ENCODE measurements at regions not wholly inside any gene's neighbourhood (a gene's known extent, or its start where the extent isn't known, plus 50 kb on each side); places are given as distances from the start of the nearest gene placed in this dataset.
"Not testable (repeated sequence)": the region's sequence is repeated elsewhere in the genome, so short reads cannot be mapped to it uniquely, and the experiment has no call there.

DNA sequence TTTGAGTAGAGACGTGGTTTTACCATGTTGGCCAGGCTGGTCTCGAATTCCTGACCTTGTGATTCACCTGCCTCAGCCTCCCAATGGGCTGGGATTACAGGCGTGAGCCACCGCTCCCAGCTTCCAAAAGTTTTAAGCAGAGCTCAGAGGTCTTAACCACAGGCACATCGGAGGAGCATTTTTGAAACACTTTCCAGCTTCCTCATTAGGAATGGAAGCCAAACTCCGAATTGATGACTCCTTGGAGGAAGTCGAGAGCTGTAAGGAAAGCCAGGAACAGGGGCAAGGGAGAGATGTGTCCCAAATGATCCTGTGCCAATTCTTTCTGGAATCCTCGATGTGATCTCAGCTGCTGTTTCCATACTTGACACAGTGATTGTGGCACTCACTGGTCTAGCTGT is 56.2 kb upstream of the CCZ1B start:
- DNase-seq (ENCODE audit: low read depth): peak; percentile 27
- H3K4me3 ChIP-seq (ENCODE audit: control insufficient read depth, low read depth, low read length): not testable (repeated sequence)

DNA sequence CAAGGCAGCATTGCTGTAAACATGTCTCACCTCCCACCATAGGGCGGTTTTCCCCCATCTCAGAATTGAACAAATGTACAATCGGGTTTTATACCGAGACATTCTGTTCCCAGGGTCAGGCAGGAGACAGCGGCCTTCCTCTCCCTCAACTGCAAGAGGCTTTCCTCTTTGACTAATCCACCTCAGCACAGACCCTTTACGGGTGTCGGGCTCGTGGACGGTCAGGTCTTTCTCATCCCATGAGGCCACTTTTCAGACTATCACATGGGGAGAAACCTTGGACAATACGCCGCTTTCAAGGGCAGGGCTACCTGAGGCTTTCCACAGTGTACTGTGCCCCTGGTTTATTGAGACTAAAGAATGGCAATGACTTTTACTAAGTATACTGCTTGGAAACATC is 57.7 kb upstream of the CCZ1B start:
- not testable (repeated sequence) for DNase-seq (ENCODE audit: low read depth); H3K4me3 ChIP-seq (ENCODE audit: control insufficient read depth, low read depth, low read length)

DNA sequence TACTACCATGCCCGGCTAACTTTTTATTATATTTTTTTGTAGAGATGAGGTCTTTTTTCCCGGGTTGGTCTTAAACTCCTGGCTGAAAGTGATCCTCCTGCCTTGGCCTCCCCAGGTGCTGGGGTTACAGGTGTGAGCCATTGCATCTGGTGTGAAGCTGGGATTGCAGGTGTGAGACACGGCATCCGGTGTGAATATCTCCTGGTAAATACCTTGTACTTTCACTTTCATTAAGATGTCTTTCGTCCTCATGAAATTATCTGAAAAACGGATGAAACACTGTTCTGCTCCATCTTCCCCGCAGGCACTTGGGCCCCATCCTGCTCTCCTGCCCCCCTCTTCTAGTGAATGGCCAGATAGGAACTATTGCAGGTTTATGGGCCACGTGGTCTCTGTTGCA is 60.1 kb upstream of the CCZ1B start:
- TF ChIP-seq, protein P1, sequence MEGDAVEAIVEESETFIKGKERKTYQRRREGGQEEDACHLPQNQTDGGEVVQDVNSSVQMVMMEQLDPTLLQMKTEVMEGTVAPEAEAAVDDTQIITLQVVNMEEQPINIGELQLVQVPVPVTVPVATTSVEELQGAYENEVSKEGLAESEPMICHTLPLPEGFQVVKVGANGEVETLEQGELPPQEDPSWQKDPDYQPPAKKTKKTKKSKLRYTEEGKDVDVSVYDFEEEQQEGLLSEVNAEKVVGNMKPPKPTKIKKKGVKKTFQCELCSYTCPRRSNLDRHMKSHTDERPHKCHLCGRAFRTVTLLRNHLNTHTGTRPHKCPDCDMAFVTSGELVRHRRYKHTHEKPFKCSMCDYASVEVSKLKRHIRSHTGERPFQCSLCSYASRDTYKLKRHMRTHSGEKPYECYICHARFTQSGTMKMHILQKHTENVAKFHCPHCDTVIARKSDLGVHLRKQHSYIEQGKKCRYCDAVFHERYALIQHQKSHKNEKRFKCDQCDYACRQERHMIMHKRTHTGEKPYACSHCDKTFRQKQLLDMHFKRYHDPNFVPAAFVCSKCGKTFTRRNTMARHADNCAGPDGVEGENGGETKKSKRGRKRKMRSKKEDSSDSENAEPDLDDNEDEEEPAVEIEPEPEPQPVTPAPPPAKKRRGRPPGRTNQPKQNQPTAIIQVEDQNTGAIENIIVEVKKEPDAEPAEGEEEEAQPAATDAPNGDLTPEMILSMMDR (IDR thresholded peaks at IDR 0.05; ENCODE audit: control insufficient read depth, insufficient read depth, low read depth, low read length, missing control alignments): no peak
- H3K4me3 ChIP-seq (ENCODE audit: control insufficient read depth, low read depth, low read length): no peak overlapping the region
- no peak for DNase-seq (ENCODE audit: low read depth)

DNA sequence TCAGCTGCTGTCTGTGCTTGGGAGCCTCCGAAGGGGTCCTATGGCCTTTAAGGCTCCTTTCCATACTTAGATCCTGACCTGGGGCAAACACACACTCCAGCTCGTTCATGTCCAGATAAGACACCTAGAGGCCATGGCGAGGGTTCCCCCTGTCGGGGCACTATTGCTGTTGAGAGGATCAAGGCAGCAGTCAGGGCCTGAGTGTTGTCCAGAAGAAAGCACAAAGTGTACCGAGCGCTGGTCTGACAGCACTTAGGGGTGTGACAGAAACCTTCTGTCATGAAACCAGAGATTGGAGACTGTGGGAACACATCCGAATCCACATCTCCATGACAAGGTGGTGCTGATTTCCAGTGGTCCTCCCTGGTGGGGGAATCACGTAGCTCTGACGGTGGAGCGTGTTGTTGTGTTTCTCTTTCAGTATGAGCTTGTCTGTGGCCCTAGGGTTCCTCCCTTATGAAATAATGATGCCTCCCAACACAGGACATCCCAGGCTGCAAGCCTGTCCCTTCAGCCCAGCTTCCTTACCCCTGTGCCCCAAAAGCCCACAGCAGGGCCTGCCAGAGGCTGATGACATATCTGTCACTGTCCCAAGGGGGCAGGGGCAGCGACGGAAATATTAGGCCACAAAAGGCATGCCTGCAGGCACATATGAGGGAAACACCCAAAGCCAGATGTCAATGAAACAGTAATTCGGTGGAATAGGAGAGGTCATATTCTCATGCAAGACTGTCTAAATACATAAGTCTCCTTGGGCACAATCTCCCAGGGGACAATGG is 62.4 kb upstream of the CCZ1B start:
- not testable (repeated sequence) for DNase-seq (ENCODE audit: low read depth); H3K4me3 ChIP-seq (ENCODE audit: control insufficient read depth, low read depth, low read length)

DNA sequence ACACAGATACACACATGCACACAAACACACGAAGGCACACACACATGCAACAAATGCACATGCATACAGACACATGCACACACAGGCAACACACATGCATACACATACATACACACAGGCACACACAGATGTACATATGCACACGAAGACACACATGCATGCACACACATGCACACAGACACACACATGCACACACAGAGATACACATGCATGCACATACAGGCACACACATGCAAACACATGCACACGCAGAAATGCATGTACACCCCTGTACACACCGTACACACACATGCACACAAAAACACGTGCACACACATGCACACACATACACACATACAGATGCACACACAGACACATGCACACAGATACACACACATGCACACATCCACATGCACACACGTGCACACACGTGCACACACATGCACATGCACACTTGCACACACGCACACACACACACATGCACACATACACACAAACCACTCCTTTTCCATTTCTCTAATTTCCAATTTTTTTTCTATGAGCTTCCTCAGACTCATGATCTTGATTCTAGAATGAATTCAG is 63.3 kb upstream of the CCZ1B start:
- TF ChIP-seq, protein P1 (IDR thresholded peaks at IDR 0.05; ENCODE audit: control insufficient read depth, insufficient read depth, low read depth, low read length, missing control alignments): no peak
- no peak for DNase-seq (ENCODE audit: low read depth)
- H3K4me3 ChIP-seq (ENCODE audit: control insufficient read depth, low read depth, low read length): no peak overlapping the region

DNA sequence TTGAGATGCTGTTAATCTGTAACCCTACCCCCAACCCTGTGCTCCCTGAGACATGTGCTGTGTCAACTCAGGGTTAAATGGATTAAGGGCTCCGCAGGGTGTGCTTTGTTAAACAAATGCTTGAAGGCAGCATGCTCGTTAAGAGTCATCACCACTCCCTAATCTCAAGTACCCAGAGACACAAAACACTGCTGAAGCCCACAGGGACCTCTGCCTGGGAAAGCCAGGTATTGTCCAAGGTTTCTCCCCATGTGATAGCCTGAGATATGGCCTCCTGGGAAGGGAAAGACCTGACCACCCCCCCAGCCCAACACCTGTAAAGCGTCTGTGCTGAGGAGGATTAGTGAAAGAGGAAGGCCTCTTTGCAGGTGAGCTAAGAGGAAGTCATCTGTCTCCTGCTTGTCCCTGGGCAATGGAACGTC is 76.0 kb upstream of the CCZ1B start:
- H3K4me3 ChIP-seq (ENCODE audit: control insufficient read depth, low read depth, low read length); DNase-seq (ENCODE audit: low read depth): not testable (repeated sequence)

DNA sequence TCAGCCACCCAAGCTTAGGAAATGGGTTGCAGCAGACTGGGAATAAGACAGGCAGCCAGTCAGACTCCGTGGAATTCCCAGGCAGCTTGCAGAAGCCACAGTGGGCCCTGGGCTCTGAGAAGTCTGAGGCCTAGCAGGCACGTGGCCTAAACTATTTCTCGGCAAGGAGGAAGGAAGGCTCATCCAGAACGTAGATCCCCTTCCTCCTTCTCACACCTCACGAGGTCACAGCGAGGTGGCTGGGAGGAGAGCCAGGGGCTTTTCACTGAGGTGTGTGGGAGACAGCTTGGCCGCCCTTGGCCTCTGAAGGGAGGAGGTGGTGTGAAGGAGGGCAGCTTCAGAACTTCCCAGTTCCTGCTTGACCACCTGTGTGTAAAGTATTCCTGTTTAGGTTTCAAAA is 77.2 kb upstream of the CCZ1B start:
- H3K4me3 ChIP-seq (ENCODE audit: control insufficient read depth, low read depth, low read length); DNase-seq (ENCODE audit: low read depth): not testable (repeated sequence)

DNA sequence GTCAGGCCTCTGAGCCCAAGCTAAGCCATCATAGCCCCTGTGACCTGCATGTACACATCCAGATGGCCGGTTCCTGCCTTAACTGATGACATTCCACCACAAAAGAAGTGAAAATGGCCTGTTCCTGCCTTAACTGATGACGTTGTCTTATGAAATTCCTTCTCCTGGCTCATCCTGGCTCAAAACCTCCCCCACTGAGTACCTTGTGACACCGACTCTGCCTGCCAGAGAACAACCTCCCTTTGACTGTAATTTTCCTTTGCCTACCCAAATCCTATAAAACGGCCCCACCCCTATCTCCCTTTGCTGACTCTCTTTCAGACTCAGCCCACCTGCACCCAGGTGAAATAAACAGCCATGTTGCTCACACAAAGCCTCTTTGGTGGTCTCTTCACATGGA is 77.7 kb upstream of the CCZ1B start:
- H3K4me3 ChIP-seq (ENCODE audit: control insufficient read depth, low read depth, low read length); DNase-seq (ENCODE audit: low read depth): not testable (repeated sequence)

DNA sequence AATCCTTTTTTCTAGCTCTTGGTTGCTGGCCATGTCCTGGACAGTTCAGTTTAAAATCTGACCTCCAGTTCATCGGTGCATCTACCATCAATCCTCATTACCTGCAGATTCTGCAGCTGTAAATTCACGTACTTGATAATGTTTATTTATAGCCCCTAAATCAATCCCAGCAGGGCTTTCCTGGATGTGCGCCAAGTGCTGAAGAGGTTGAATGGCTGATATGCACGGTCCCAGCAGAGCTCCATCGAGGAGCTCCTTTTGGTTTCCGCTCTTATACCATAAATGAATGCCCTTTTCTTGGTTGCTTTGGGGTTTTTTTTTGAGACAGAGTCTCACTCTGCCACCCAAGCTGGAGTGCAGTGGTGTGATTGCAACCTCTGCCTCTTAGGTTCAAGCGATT is 91.2 kb upstream of the CCZ1B start:
- TF ChIP-seq, protein P1 (IDR thresholded peaks at IDR 0.05; ENCODE audit: control insufficient read depth, insufficient read depth, low read depth, low read length, missing control alignments): no peak
- H3K4me3 ChIP-seq (ENCODE audit: control insufficient read depth, low read depth, low read length): no peak overlapping the region
- DNase-seq (ENCODE audit: low read depth): no peak

DNA sequence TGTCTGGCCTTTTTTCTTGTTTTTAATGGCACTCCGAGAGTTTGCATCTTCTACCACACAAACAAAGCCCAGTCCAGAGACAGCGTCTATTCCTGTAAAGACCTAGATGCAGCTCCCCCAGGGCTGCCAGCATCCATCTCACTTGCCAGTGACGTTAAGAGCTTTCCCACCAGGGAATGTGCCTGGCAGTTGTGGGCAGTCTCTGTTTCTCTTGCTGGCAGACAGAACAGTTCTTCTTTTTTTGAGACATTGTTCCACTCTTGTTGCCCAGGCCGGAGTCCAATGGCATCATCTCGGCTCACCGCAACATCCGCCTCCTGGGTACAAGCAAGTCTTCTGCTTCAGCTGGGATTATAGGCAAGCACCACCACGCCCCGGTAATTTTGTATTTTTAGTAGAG is 93.1 kb upstream of the CCZ1B start:
- not testable (repeated sequence) for H3K4me3 ChIP-seq (ENCODE audit: control insufficient read depth, low read depth, low read length); DNase-seq (ENCODE audit: low read depth)

DNA sequence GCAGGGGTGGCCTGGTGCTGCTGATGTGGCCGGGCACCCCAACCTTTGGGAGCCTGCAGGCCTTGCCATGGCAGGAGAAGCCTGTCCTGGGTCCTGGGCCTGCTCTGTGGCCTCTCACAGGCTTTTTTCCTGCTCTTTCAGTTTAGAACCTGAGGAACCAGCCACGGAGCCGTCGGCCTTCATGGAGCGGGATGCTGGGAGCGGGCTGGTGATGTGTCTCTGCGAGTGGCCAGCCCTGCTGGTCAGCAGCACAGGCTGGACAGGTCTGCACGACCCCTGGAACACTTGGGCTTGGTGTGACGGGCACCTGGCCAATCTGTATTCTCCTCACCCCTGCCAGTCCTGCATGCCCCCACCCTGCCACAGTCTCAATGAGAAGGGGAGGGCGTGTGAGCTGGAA is 98.4 kb upstream of the CCZ1B start:
- not testable (repeated sequence) for DNase-seq (ENCODE audit: low read depth); H3K4me3 ChIP-seq (ENCODE audit: control insufficient read depth, low read depth, low read length)

DNA sequence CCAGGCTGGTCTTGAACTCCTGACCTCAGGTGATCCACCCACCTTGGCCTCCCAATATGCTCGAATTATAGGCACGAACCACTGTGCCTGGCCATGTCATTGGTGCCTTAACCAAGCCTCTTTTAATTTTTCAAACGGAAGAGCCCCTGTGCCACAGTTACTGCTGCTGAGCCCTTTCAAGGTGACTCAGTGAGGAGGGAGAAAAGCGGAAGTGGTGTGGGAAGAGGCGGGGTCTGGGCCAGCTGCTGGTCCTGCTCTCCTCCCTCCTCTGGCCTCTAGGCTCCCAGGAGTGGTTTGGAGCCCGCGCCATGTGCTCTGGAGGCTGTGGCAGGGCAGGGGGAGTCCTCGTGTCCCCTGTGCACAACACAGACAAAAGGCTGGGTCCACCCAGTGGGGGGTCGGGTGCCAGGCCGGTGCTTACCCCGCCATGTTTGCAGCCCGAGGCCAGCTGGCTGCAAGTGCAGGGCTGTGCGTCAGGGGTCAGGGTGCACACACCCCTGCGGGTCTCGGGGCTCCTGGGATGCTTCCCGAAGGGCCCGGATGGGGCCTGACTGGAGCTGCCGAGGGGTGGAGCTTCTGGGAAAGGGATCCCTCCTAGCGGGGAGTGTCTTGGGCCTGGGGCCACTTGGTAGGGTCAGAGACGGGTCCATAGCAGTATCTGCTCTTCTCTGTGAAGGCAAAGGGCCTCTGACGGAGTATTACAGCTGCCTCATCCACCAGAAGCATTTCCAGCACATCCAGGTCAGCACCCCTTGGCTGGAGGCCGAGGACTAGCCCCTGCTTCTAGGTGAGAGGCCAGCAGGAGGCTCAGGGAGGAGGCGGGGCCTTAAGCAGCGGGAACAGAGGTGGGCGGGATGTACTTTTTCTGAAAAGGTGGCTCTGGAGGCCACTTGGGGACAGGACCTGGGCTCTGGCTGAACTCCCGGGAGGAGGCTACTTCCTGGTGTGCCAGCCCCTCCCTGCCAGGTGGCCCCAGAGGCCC is 100.4 kb upstream of the CCZ1B start:
- not testable (repeated sequence) for H3K4me3 ChIP-seq (ENCODE audit: control insufficient read depth, low read depth, low read length); DNase-seq (ENCODE audit: low read depth)

DNA sequence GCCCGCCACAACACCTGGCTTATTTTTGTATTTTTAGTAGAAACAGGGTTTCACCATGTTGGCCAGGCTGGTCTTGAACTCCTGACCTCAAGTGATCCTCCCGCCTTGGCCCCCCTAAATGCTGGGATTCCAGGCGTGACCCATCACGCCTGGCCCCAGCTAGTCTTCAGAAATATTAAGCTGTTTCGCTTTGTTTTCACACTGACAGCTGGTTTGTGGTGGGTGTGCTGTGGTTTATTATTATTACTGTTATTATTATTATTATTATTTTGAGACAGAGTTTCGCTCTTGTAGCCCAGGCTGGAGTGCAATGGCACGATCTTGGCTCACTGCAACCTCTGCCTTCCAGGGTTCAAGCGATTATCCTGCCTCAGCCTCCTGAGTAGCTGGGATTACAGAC is 101.6 kb upstream of the CCZ1B start:
- not testable (repeated sequence) for H3K4me3 ChIP-seq (ENCODE audit: control insufficient read depth, low read depth, low read length); DNase-seq (ENCODE audit: low read depth)

DNA sequence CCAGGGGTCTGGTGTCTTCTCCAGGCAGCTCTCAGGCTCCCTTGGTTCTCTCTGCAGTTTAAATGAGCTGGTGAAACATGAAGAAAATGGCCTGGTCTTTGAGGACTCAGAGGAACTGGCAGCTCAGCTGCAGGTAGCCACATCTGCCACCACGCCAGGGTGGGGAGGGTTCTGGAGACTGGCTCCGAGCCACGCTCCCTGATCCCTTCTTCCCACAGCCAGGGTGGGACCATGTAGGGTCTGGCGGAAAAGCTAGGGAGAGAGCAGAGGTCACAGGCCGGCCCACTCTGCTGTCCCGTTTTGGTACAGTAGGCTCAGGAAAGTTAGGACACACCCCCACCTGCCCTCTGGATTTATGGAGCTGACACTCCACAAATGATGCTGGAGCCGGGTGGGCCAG is 103.5 kb upstream of the CCZ1B start:
- H3K4me3 ChIP-seq (ENCODE audit: control insufficient read depth, low read depth, low read length); DNase-seq (ENCODE audit: low read depth): not testable (repeated sequence)
